ENCODE measurements at regions not wholly inside any gene's neighbourhood (a gene's known extent, or its start where the extent isn't known, plus 50 kb on each side); places are given as distances from the start of the nearest gene placed in this dataset.

DNA sequence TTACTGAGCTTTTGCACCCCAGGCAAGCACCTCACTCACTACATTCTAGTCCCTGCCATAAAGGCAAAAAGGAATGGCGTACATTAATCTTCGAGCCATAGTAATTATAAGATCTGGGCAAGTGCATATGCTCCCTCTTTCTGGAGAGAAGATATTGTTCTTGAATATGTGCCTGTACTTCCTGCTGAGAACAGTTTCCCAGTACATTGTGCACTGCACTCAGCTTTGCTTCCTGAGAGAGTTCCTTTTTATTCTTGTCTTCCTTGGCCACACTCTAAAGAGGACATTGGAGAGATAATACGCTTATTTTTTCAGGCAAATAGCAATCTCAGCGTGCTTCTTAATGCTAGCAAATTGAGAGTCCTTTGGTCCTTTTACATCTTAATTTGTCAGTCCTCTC is 909.0 kb upstream of the PCDH10 start:
- TF ChIP-seq, protein P1, sequence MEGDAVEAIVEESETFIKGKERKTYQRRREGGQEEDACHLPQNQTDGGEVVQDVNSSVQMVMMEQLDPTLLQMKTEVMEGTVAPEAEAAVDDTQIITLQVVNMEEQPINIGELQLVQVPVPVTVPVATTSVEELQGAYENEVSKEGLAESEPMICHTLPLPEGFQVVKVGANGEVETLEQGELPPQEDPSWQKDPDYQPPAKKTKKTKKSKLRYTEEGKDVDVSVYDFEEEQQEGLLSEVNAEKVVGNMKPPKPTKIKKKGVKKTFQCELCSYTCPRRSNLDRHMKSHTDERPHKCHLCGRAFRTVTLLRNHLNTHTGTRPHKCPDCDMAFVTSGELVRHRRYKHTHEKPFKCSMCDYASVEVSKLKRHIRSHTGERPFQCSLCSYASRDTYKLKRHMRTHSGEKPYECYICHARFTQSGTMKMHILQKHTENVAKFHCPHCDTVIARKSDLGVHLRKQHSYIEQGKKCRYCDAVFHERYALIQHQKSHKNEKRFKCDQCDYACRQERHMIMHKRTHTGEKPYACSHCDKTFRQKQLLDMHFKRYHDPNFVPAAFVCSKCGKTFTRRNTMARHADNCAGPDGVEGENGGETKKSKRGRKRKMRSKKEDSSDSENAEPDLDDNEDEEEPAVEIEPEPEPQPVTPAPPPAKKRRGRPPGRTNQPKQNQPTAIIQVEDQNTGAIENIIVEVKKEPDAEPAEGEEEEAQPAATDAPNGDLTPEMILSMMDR (conservative IDR thresholded peaks at IDR 0.05) = no peak
- no peak for TF ChIP-seq EZH2 (IDR thresholded peaks at IDR 0.05; ENCODE audit: low read depth)

All from PC-9 (cell line).